Neutrophil (primary cell): ENCODE measurements at regions not wholly inside any gene's neighbourhood (a gene's known extent, or its start where the extent isn't known, plus 50 kb on each side); places are given as distances from the start of the nearest gene placed in this dataset.

Source experiments
- H3K27ac ChIP-seq: fragments of 200-600 bp; sonication (generic); 2 replicates; pipeline ENCODE4 v1.5.1; 2016; ENCODE audit warnings: mild to moderate bottlenecking, moderate library complexity
- H3K27me3 ChIP-seq: fragments of 200-600 bp; sonication (generic); 2 replicates; pipeline ENCODE4 v1.6.0; 2016; ENCODE audit warnings: mild to moderate bottlenecking
- H3K36me3 ChIP-seq: fragments of 200-600 bp; sonication (generic); 2 replicates; pipeline ENCODE4 v1.5.1; 2017
- H3K4me1 ChIP-seq, 2 experiments: fragments of 200-600 bp in 1 of 2; sonication (generic) in 1 of 2; 1 replicate in 1 of 2; 2 replicates in 1 of 2; pipeline versions ENCODE4 v1.5.1 to v1.6.1; 2013 to 2016; ENCODE audit warnings: low read depth in 1 of 2, low read length in 1 of 2, mild to moderate bottlenecking in 1 of 2, moderate library complexity in 1 of 2; ENCODE audit not compliant: control insufficient read depth in 1 of 2, insufficient read depth in 1 of 2
- H3K4me3 ChIP-seq, 2 experiments: fragments of 200-600 bp in 1 of 2; sonication (generic) in 1 of 2; 1 replicate in 1 of 2; 2 replicates in 1 of 2; pipeline ENCODE4 v1.5.1; 2013 to 2016; ENCODE audit warnings: low read depth in 1 of 2, low read length in 1 of 2, mild to moderate bottlenecking in 1 of 2, moderate library complexity in 1 of 2
- H3K9me3 ChIP-seq: fragments of 200-600 bp; sonication (generic); 2 replicates; pipeline ENCODE4 v1.5.1; 2016
- CTCF ChIP-seq: fragments of 200-600 bp; sonication (generic); IDR thresholded peaks from 2 replicates; pipeline ENCODE4 v1.5.1; 2016; ENCODE audit warnings: antibody characterized with exemption

GRCh38 chr1:37394574-37395464 lies 79.6 kb upstream of the ZC3H12A start:
- no peaks in the 10 kb centered on the region for H3K36me3 ChIP-seq
- no peak for TF ChIP-seq CTCF
- H3K27ac ChIP-seq = no peak overlapping the region

GRCh38 chr1:37398096-37398495 lies 76.3 kb upstream of the ZC3H12A start:
- TF ChIP-seq CTCF = no peak
- Histone ChIP-seq H3K4me1 (no peaks in the 10 kb centered on the region), H3K27me3 (peaks cover 41% of the 10 kb centered on the region), H3K36me3 (no peaks in the 10 kb centered on the region), H3K4me3 (no peak overlapping the region), H3K9me3 (no peaks in the 10 kb centered on the region), H3K27ac (no peak overlapping the region)

More at GRCh38 chr1:37394574-37395464, 79.6 kb upstream of the ZC3H12A start:
- Histone ChIP-seq H3K27me3 (peaks cover 61% of the 10 kb centered on the region), H3K4me3 (no peak overlapping the region), H3K4me1 (no peaks in the 10 kb centered on the region), H3K9me3 (no peaks in the 10 kb centered on the region)

- Histone ChIP-seq H3K27me3 (peaks cover 30% of the 10 kb centered on the region), H3K4me1 (no peaks in the 10 kb centered on the region), H3K4me3 (no peak overlapping the region)
Measured at GRCh38 chr1:37399205-37399604, 75.2 kb upstream of the ZC3H12A start.

GRCh38 chr1:37399830-37400464 lies 74.4 kb upstream of the ZC3H12A start:
- no peaks in the 10 kb centered on the region for H3K9me3 ChIP-seq
- H3K27ac ChIP-seq = no peak overlapping the region
- no peaks in the 10 kb centered on the region for H3K36me3 ChIP-seq
- no peaks in the 10 kb centered on the region for H3K4me1 ChIP-seq
- no peak for TF ChIP-seq CTCF
- H3K27me3 ChIP-seq = peaks cover 23% of the 10 kb centered on the region
- H3K4me3 ChIP-seq = no peak overlapping the region

More at GRCh38 chr1:37399205-37399604, 75.2 kb upstream of the ZC3H12A start:
- TF ChIP-seq CTCF = no peak
- Histone ChIP-seq H3K36me3 (no peaks in the 10 kb centered on the region), H3K27ac (no peak overlapping the region), H3K9me3 (no peaks in the 10 kb centered on the region)

GRCh38 chr1:37400466-37401225 lies 73.7 kb upstream of the ZC3H12A start:
- TF ChIP-seq CTCF = no peak
- Histone ChIP-seq H3K4me3 (no peak overlapping the region), H3K4me1 (no peaks in the 10 kb centered on the region)

More at GRCh38 chr1:37400466-37401225, 73.7 kb upstream of the ZC3H12A start:
- no peaks in the 10 kb centered on the region for H3K36me3 ChIP-seq
- peaks cover 16% of the 10 kb centered on the region for H3K27me3 ChIP-seq
- H3K9me3 ChIP-seq = no peaks in the 10 kb centered on the region
- H3K27ac ChIP-seq = no peak overlapping the region
